ENCODE measurements at regions not wholly inside any gene's neighbourhood (a gene's known extent, or its start where the extent isn't known, plus 50 kb on each side); places are given as distances from the start of the nearest gene placed in this dataset.
"Not testable (repeated sequence)": the region's sequence is repeated elsewhere in the genome, so short reads cannot be mapped to it uniquely, and the experiment has no call there.

- DNase-seq = no peak
These were observed 635.8 kb downstream of the COL12A1 start for GRCh38 chr6:74570044-74570443.

DNA sequence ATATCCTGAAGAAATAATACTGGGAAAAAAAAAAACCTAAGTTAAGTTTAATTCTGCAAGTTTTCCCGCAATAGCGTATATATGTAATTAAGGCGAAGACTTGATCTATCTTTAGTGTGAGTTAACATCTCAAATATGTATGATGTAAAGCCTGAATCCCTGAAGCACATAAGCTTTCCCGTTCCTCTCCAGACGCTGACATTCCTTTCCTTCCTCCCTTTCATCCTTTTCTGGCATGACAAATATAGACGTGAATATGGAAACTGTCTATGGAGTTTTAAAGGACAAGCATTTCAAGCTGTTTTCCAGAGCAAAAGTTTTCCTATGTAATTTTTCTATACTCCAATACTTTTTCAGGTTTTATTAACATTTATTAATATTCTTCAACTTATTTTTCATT lies 637.0 kb downstream of the COL12A1 start:
- DNase-seq = no peak

- DNase-seq = not testable (repeated sequence)
These were observed 637.9 kb downstream of the COL12A1 start for GRCh38 chr6:74567923-74568290.

GRCh38 chr6:74567281-74567922 lies 638.5 kb downstream of the COL12A1 start:
- DNase-seq = no peak

- no peak for DNase-seq
These were observed 648.6 kb downstream of the COL12A1 start for GRCh38 chr6:74557236-74557635.

- DNase-seq = no peak
These were observed 651.8 kb downstream of the COL12A1 start for GRCh38 chr6:74554041-74554440.

GRCh38 chr6:74551896-74552295 lies 654.0 kb downstream of the COL12A1 start:
- DNase-seq = no peak

- no peak for DNase-seq
These were observed 655.0 kb downstream of the COL12A1 start for GRCh38 chr6:74550821-74551220.

DNA sequence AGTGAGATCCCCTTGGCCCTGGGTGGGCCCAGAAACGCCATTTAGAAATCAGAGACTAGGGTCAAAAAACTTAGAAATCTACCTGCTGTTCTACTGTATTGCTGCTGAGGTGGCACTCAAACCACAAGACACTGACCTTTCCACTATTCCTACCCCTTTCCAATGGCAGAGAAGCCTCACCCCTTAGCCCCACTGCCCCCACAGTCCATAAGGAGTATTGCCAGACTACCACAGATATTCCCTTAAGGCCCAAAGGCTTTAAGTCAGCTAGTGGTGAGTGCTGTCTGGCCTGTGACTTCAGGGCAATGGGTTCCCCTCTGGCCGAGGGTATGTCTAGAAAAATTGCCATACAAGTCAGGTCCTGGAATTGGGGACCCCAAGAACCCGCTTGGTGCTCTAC lies 656.1 kb downstream of the COL12A1 start:
- DNase-seq = no peak

GRCh38 chr6:74534465-74535211 lies 671.2 kb downstream of the COL12A1 start:
- no peak for DNase-seq

DNA sequence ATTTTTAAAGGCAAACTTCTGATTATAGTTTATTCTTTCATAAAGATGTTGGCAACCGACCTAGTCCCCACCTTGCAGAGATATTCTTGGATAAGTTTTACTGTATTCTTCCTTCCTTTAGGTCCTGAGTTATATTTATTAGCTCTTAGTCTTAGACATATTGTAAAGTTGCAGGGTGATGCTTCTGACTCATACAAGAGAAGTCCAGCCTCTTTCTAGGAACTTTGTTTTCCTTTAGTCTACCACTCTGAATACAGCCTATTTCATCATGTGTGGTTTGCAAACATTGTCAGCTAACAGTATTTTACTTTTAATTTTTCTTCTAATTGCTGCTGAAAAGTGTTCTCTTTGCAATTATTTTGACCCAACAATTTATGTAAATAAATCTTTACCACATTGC lies 686.7 kb downstream of the COL12A1 start:
- no peak for DNase-seq

- DNase-seq = no peak
These were observed 687.8 kb downstream of the COL12A1 start for GRCh38 chr6:74518035-74518434.

- DNase-seq = no peak
These were observed 695.0 kb downstream of the COL12A1 start for GRCh38 chr6:74510878-74511277.

DNA sequence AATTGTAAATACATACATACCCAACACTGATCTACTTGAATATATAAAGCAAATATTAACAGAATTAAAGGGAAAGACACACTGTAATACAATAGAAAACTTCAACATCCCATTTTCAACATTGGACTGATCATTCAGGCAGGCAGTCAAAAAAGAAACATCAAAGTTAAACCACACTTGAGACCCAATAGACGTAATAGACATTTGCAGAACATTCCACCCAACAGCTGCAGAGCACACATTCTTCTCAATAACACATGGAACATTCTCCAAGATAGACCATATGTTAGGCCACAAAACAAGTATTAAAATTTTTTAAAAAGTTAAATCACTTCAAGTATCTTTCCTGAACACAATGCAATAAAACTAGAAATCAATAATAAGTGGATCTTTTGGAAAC lies 698.2 kb downstream of the COL12A1 start:
- no peak for DNase-seq

DNA sequence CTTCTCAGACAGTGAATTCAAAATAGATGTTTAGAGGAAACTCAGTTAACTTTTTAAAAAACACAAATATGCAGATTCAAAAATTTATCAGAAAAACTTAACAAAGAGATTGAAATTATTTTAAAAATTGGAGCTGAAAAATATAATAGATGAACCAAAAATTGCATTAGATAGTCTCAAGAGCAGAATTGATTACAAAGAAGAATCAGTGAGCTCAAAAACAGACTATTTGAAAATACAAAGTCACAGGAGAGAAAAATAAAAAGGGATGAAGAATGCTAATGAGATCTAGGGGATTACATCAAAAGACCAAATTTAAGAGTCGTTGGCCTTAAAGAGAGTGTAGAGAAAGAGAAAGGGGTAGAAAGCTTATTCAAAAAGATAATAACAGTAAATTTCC lies 700.5 kb downstream of the COL12A1 start:
- DNase-seq = no peak

DNA sequence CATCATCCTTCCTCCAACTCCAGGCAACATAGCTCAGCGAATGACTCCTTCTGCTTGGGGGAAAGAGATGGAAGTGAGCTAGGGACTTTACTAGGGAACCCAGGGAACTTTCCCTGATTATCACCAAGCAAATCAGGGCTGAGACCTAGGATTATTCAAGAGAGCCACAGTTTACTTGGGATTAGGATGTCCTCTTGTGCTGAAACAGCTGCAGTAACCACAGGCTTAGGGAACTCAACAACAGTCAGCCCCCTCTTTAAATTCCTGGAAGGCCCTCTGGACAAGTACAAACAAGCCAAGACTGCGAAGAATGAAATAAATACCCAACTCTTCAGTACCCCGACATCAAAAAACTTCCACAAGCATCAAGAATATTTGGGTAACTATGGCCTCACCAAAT lies 700.9 kb downstream of the COL12A1 start:
- DNase-seq = no peak

GRCh38 chr6:74492587-74492986 lies 713.3 kb downstream of the COL12A1 start:
- no peak for DNase-seq

- no peak for DNase-seq
These were observed 713.9 kb downstream of the COL12A1 start for GRCh38 chr6:74491844-74492374.

DNA sequence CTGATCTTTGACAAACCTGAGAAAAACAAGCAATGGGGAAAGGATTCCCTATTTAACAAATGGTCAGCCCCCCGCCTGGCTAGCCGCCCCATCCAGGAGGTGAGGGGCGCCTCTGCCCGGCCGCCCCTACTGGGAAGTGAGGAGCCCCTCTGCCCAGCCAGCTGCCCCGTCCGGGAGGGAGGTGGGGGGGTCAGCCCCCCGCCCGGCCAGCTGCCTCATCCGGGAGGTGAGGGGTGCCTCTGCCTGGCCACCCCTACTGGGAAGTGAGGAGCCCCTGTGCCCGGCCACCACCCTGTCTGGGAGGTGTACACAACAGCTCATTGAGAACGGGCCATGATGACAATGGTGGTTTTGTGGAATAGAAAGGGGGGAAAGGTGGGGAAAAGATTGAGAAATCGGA lies 717.1 kb downstream of the COL12A1 start:
- not testable (repeated sequence) for DNase-seq

- DNase-seq = no peak
These were observed 723.7 kb downstream of the COL12A1 start for GRCh38 chr6:74482180-74482579.

DNA sequence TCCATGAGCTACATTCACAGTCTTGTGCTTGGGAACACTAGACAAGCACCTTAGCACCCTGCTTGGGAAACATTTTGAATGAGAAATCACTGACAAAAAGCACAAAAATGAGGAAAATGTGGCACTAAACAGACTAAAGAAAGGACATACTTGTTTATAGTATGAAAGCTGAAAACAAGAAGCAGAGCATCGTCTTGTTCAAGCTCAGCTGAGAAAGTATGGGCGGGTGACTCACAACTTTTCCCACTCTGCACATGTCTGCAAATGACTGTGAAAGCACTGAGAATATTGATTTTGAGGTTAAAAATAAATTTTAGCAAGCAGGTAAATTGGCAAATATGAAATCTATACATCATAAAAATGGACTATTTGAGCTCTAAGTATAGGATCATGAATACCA lies 725.3 kb downstream of the COL12A1 start:
- no peak for DNase-seq

GRCh38 chr6:74479960-74480359 lies 725.9 kb downstream of the COL12A1 start:
- DNase-seq = no peak

- DNase-seq = no peak
These were observed 726.4 kb downstream of the COL12A1 start for GRCh38 chr6:74479420-74479819.

GRCh38 chr6:74474046-74474445 lies 731.8 kb downstream of the COL12A1 start:
- DNase-seq = not testable (repeated sequence)

- not testable (repeated sequence) for DNase-seq
These were observed 737.3 kb downstream of the COL12A1 start for GRCh38 chr6:74468552-74468951.

All from NCI-H2029 (cell line).